ENCODE measurements at regions not wholly inside any gene's neighbourhood (a gene's known extent, or its start where the extent isn't known, plus 50 kb on each side); places are given as distances from the start of the nearest gene placed in this dataset.

DNA sequence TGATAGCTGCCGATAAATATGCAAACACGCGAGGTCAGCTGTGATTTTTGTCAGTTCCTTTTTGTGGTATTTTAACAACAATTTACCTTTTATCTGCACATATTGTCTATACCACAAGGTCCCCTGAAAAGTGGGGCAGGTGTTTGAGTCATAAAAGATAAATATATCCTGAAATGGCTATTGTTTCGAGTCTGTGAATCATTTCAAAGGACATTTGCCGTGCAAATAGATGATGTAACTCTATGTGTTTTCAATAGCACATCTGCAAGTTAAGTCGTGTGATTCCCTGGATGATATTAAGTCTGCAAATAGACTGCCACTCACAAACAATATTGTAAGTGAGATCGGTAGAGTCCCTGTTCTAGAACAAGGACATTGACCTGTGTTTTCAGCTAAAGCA, 193.0 kb upstream of the PITRM1 start:
- no peak for TF ChIP-seq ZFP30 (CRISPR knock-in tag; IDR thresholded peaks at IDR 0.05)
- no peak for ATAC-seq

DNA sequence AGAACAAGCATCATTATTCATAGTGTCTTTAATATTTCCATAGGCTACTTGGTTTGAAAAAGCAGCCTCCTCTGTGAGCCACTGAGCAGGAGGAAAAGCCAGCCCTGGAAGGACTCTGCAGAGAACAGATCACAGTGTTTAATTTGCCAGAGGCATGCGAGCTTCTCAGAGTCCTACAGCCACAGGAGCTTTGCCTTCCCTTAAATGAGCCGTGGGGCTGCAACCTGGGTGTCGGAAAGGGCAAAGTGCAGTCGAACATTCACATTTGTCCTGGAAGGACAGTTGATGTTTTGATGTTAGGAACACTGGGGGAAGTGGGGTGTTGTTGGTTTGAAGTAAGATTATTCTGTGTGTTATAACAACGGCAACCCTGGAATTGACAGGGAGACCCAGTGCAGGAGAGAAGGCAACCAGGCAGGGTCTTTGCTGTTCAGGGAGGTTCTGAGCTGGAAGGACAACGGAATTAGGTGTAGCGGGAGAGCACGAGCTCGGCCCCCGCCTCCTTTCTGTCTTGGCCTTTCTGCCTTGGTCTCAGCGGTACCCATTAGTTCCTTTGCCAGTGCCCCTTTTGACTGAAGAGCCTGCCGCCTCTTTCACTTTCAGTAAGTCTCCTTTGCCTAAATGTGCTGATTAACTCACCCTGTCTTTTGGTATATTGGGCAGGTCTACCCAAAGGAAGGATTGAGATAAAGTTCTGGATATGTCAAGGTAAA, 192.3 kb upstream of the PITRM1 start:
- TF ChIP-seq PPARA (CRISPR knock-in tag; IDR thresholded peaks at IDR 0.05; ENCODE audit: borderline replicate concordance): no peak
- no peak for TF ChIP-seq ZNF565 (CRISPR knock-in tag; conservative IDR thresholded peaks at IDR 0.05; ENCODE audit: low read depth)
- no peak for TF ChIP-seq ARNTL (CRISPR knock-in tag; IDR thresholded peaks at IDR 0.05; ENCODE audit: borderline replicate concordance, low read depth)
- TF ChIP-seq ZFP30 (CRISPR knock-in tag; IDR thresholded peaks at IDR 0.05): no peak
- no peak for TF ChIP-seq TOX (CRISPR knock-in tag; IDR thresholded peaks at IDR 0.05; ENCODE audit: borderline replicate concordance)
- no peak for TF ChIP-seq ISL1 (CRISPR knock-in tag; IDR thresholded peaks at IDR 0.05)
- no peak for TF ChIP-seq TCF4 (CRISPR knock-in tag; IDR thresholded peaks at IDR 0.05; ENCODE audit: borderline replicate concordance)
- TF ChIP-seq RARB (CRISPR knock-in tag; IDR thresholded peaks at IDR 0.05): no peak
- no peak for TF ChIP-seq BACH2 (CRISPR knock-in tag; IDR thresholded peaks at IDR 0.05; ENCODE audit: borderline replicate concordance)
- no peak for TF ChIP-seq SNAI2 (CRISPR knock-in tag; IDR thresholded peaks at IDR 0.05)
- TF ChIP-seq, protein P1, sequence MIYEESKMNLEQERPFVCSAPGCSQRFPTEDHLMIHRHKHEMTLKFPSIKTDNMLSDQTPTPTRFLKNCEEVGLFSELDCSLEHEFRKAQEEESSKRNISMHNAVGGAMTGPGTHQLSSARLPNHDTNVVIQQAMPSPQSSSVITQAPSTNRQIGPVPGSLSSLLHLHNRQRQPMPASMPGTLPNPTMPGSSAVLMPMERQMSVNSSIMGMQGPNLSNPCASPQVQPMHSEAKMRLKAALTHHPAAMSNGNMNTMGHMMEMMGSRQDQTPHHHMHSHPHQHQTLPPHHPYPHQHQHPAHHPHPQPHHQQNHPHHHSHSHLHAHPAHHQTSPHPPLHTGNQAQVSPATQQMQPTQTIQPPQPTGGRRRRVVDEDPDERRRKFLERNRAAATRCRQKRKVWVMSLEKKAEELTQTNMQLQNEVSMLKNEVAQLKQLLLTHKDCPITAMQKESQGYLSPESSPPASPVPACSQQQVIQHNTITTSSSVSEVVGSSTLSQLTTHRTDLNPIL (CRISPR knock-in tag; IDR thresholded peaks at IDR 0.05; ENCODE audit: low read depth): no peak
- TF ChIP-seq ZC3H10 (CRISPR knock-in tag; IDR thresholded peaks at IDR 0.05): no peak
- no peak for ATAC-seq

DNA sequence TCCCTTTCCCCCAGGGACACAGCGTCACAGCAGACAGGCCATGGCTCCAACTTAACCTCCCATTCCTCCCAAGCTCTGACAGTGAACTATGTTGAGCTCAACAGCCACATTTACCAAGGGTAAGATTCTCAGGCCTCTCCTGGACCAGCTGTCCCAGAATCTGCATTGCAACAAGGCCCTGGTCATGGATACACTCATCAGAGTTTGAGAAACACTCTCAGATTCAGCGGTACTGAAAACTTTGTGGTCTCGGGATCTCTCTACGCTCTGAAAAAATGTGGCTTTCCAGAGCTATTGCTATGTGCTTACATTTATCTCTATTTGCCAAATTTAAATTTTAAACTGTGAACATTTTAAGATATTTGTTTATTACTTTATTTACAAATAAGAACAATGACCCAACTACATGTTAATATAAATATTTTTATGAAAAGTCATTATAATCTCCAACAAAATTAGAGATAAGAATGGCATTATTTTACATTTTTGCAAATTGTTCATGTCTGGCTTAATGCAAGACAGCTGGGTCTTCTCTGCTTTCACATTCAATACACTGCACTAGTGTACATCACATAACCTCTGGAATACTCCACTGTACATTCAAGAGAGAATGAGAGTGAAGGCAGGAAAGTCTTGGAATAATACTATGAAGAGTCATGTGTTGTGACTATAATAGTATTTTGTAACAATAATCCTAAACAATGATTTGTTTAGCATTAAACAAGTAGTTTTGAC, 190.9 kb upstream of the PITRM1 start:
- TF ChIP-seq TSHZ2 (CRISPR knock-in tag; IDR thresholded peaks at IDR 0.05) (no peak), CSRNP3 (CRISPR knock-in tag; IDR thresholded peaks at IDR 0.05) (no peak), ISL1 (CRISPR knock-in tag; IDR thresholded peaks at IDR 0.05) (no peak), ZNF70 (CRISPR knock-in tag; IDR thresholded peaks at IDR 0.05) (no peak), ARNTL (CRISPR knock-in tag; IDR thresholded peaks at IDR 0.05; ENCODE audit: borderline replicate concordance, low read depth) (no peak), CSDC2 (CRISPR knock-in tag; IDR thresholded peaks at IDR 0.05) (no peak), OSR1 (CRISPR knock-in tag; IDR thresholded peaks at IDR 0.05) (no peak), ZFP30 (CRISPR knock-in tag; IDR thresholded peaks at IDR 0.05) (no peak), PPARA (CRISPR knock-in tag; IDR thresholded peaks at IDR 0.05; ENCODE audit: borderline replicate concordance) (no peak), TOX (CRISPR knock-in tag; IDR thresholded peaks at IDR 0.05; ENCODE audit: borderline replicate concordance) (no peak), ZNF8 (CRISPR knock-in tag; IDR thresholded peaks at IDR 0.05) (no peak), ZC3H10 (CRISPR knock-in tag; IDR thresholded peaks at IDR 0.05) (no peak), TCF4 (CRISPR knock-in tag; IDR thresholded peaks at IDR 0.05; ENCODE audit: borderline replicate concordance) (no peak), BACH2 (CRISPR knock-in tag; IDR thresholded peaks at IDR 0.05; ENCODE audit: borderline replicate concordance) (no peak)
- TF ChIP-seq, protein P2, sequence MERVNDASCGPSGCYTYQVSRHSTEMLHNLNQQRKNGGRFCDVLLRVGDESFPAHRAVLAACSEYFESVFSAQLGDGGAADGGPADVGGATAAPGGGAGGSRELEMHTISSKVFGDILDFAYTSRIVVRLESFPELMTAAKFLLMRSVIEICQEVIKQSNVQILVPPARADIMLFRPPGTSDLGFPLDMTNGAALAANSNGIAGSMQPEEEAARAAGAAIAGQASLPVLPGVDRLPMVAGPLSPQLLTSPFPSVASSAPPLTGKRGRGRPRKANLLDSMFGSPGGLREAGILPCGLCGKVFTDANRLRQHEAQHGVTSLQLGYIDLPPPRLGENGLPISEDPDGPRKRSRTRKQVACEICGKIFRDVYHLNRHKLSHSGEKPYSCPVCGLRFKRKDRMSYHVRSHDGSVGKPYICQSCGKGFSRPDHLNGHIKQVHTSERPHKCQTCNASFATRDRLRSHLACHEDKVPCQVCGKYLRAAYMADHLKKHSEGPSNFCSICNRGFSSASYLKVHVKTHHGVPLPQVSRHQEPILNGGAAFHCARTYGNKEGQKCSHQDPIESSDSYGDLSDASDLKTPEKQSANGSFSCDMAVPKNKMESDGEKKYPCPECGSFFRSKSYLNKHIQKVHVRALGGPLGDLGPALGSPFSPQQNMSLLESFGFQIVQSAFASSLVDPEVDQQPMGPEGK (CRISPR knock-in tag; IDR thresholded peaks at IDR 0.05; ENCODE audit: borderline replicate concordance): no peak
- TF ChIP-seq, protein P1 (CRISPR knock-in tag; IDR thresholded peaks at IDR 0.05; ENCODE audit: low read depth): no peak

More for the DNA sequence above, 190.9 kb upstream of the PITRM1 start:
- no peak for ATAC-seq
